Neural cell (in vitro differentiated cells): ENCODE measurements at regions not wholly inside any gene's neighbourhood (a gene's known extent, or its start where the extent isn't known, plus 50 kb on each side); places are given as distances from the start of the nearest gene placed in this dataset.

Experiments
- H2AFZ ChIP-seq: fragments of 200-600, 300-800 bp; sonication (generic), shearing (Covaris generic); 2 replicates; pipeline ENCODE4 v1.6.0; 2014; ENCODE audit warnings: low read depth, mild to moderate bottlenecking, antibody characterized with exemption, low read length, moderate library complexity
- H3F3A ChIP-seq: fragments of 200-600 bp; shearing (Covaris generic); 2 replicates; pipeline ENCODE4 v1.6.1; 2016; ENCODE audit warnings: mild to moderate bottlenecking, moderate library complexity, mixed read lengths, antibody characterized with exemption, low read length; ENCODE audit not compliant: insufficient read depth, poor library complexity, severe bottlenecking
- H3K27ac ChIP-seq: fragments of 200-600, 300-800 bp; sonication (generic), shearing (Covaris generic); 2 replicates; pipeline ENCODE4 v1.5.1; 2014; ENCODE audit warnings: mild to moderate bottlenecking, low read length, moderate library complexity
- H3K27me3 ChIP-seq: fragments of 300-800, 200-600 bp; sonication (generic), shearing (Covaris generic); 2 replicates; pipeline ENCODE4 v1.6.0; 2014; ENCODE audit warnings: mild to moderate bottlenecking, low read depth, low read length, moderate library complexity; ENCODE audit not compliant: insufficient read depth
- H3K36me3 ChIP-seq: fragments of 300-800, 200-600 bp; sonication (generic), shearing (Covaris generic); 2 replicates; pipeline ENCODE4 v1.5.1; 2014; ENCODE audit warnings: mild to moderate bottlenecking, antibody characterized with exemption, low read length, moderate library complexity; ENCODE audit not compliant: insufficient read depth
- H3K4me2 ChIP-seq: fragments of 300-800, 200-600 bp; sonication (generic), shearing (Covaris generic); 2 replicates; pipeline ENCODE4 v1.6.0; 2014; ENCODE audit warnings: mild to moderate bottlenecking, low read length
- H3K4me3 ChIP-seq: fragments of 300-800, 200-600 bp; sonication (generic), shearing (Covaris generic); 2 replicates; pipeline ENCODE4 v1.5.1; 2014; ENCODE audit warnings: mild to moderate bottlenecking, low read length, moderate library complexity
- H3K79me2 ChIP-seq: fragments of 200-600 bp; shearing (Covaris generic); replicated peaks from 2 replicates; pipeline ENCODE4 v1.6.0; 2014; ENCODE audit warnings: mild to moderate bottlenecking, low read length, moderate library complexity; ENCODE audit not compliant: insufficient read depth
- H3K9ac ChIP-seq: fragments of 300-800, 200-600 bp; sonication (generic), shearing (Covaris generic); 2 replicates; pipeline ENCODE4 v1.6.1; 2016; ENCODE audit warnings: mild to moderate bottlenecking, low read length, mixed read lengths
- H3K9me2 ChIP-seq: fragments of 200-600 bp; shearing (Covaris generic); 2 replicates; pipeline ENCODE4 v1.6.1; 2016; ENCODE audit warnings: mild to moderate bottlenecking, low read length, mixed read lengths; ENCODE audit not compliant: insufficient read depth
- H3K9me3 ChIP-seq: fragments of 200-600, 300-800 bp; sonication (generic), shearing (Covaris generic); 2 replicates; pipeline ENCODE4 v1.6.1; 2016; ENCODE audit warnings: mild to moderate bottlenecking, mixed run types, low read length, moderate library complexity, mixed read lengths
- H4K20me1 ChIP-seq: fragments of 200-600 bp; shearing (Covaris generic); 2 replicates; pipeline ENCODE4 v1.6.1; 2016; ENCODE audit warnings: mild to moderate bottlenecking, mixed run types; ENCODE audit not compliant: insufficient read depth
- EP300 ChIP-seq: fragments of 450-650 bp; conservative IDR thresholded peaks from 2 replicates; pipeline ENCODE4 v1.6.1; 2014; ENCODE audit warnings: antibody characterized with exemption, mild to moderate bottlenecking, moderate library complexity; ENCODE audit not compliant: poor library complexity, severe bottlenecking
- EZH2 ChIP-seq: fragments of 200-600, 300-800 bp; shearing (Covaris generic), sonication (generic); IDR thresholded peaks from 2 replicates; pipeline ENCODE4 v1.6.1; 2014; ENCODE audit warnings: antibody characterized with exemption, low read length, borderline replicate concordance, mild to moderate bottlenecking; ENCODE audit not compliant: insufficient read depth, poor library complexity, severe bottlenecking
- MXI1 ChIP-seq: fragments of 450-650 bp; conservative IDR thresholded peaks from 2 replicates; pipeline ENCODE4 v1.6.1; 2014; ENCODE audit warnings: antibody characterized with exemption, mild to moderate bottlenecking; ENCODE audit not compliant: poor library complexity, severe bottlenecking
- POLR2AphosphoS5 ChIP-seq: IDR thresholded peaks from 2 replicates; pipeline ENCODE4 v1.6.1; 2012
- RAD21 ChIP-seq: fragments of 450-650 bp; conservative IDR thresholded peaks from 2 replicates; pipeline ENCODE4 v1.6.1; 2014; ENCODE audit warnings: antibody characterized with exemption, mild to moderate bottlenecking, moderate library complexity
- SMC3 ChIP-seq: fragments of 450-650 bp; conservative IDR thresholded peaks from 2 replicates; pipeline ENCODE4 v1.6.1; 2014; ENCODE audit warnings: antibody characterized with exemption, mild to moderate bottlenecking, moderate library complexity; ENCODE audit not compliant: poor library complexity
- TAF1 ChIP-seq: IDR thresholded peaks from 2 replicates; pipeline ENCODE4 v1.6.1; 2012; ENCODE audit warnings: low read depth
- TF ChIP-seq, protein P1 (sequence below): IDR thresholded peaks from 2 replicates; pipeline ENCODE4 v1.6.1; 2012; ENCODE audit warnings: borderline replicate concordance
- TF ChIP-seq, protein P2 (sequence below): fragments of 450-650 bp; IDR thresholded peaks from 2 replicates; pipeline ENCODE4 v1.5.1; 2014; ENCODE audit warnings: antibody characterized with exemption, mild to moderate bottlenecking, moderate library complexity; ENCODE audit not compliant: poor library complexity, severe bottlenecking

DNA sequence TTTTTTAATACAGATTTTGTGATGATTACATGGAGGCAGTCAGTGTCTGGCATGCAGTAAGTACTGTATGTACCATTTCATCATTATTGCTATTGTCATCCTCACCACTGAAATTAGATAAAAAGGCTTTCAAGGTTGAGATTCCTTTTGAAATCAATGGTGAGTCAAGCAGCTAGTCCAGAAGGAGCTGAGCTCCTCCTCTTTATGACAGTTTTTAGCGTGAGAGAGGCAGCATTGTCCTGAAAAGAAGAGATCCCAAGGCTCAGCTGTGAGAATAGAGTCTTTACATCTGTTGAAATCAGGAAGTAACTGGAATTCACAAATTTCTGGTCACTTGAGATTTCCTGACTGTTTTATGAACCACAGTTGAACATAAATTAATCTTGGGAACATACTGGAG is 161.9 kb downstream of the PAX1 start:
- Histone ChIP-seq H3K9me2 (no peaks in the 10 kb centered on the region), H3F3A (no peaks in the 10 kb centered on the region), H3K9ac (no peak overlapping the region), H3K79me2 (no peaks in the 10 kb centered on the region), H4K20me1 (no peaks in the 10 kb centered on the region), H3K27ac (no peak overlapping the region), H3K36me3 (no peaks in the 10 kb centered on the region), H3K4me3 (no peak overlapping the region), H3K27me3 (no peaks in the 10 kb centered on the region), H3K9me3 (no peaks in the 10 kb centered on the region), H3K4me2 (no peak overlapping the region), H2AFZ (no peak overlapping the region)
- no peak for TF ChIP-seq RAD21
- TF ChIP-seq, protein P1, sequence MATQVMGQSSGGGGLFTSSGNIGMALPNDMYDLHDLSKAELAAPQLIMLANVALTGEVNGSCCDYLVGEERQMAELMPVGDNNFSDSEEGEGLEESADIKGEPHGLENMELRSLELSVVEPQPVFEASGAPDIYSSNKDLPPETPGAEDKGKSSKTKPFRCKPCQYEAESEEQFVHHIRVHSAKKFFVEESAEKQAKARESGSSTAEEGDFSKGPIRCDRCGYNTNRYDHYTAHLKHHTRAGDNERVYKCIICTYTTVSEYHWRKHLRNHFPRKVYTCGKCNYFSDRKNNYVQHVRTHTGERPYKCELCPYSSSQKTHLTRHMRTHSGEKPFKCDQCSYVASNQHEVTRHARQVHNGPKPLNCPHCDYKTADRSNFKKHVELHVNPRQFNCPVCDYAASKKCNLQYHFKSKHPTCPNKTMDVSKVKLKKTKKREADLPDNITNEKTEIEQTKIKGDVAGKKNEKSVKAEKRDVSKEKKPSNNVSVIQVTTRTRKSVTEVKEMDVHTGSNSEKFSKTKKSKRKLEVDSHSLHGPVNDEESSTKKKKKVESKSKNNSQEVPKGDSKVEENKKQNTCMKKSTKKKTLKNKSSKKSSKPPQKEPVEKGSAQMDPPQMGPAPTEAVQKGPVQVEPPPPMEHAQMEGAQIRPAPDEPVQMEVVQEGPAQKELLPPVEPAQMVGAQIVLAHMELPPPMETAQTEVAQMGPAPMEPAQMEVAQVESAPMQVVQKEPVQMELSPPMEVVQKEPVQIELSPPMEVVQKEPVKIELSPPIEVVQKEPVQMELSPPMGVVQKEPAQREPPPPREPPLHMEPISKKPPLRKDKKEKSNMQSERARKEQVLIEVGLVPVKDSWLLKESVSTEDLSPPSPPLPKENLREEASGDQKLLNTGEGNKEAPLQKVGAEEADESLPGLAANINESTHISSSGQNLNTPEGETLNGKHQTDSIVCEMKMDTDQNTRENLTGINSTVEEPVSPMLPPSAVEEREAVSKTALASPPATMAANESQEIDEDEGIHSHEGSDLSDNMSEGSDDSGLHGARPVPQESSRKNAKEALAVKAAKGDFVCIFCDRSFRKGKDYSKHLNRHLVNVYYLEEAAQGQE, result no peak
- TF ChIP-seq, protein P2, sequence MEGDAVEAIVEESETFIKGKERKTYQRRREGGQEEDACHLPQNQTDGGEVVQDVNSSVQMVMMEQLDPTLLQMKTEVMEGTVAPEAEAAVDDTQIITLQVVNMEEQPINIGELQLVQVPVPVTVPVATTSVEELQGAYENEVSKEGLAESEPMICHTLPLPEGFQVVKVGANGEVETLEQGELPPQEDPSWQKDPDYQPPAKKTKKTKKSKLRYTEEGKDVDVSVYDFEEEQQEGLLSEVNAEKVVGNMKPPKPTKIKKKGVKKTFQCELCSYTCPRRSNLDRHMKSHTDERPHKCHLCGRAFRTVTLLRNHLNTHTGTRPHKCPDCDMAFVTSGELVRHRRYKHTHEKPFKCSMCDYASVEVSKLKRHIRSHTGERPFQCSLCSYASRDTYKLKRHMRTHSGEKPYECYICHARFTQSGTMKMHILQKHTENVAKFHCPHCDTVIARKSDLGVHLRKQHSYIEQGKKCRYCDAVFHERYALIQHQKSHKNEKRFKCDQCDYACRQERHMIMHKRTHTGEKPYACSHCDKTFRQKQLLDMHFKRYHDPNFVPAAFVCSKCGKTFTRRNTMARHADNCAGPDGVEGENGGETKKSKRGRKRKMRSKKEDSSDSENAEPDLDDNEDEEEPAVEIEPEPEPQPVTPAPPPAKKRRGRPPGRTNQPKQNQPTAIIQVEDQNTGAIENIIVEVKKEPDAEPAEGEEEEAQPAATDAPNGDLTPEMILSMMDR, result no peak
- TF ChIP-seq MXI1, result no peak
- TF ChIP-seq POLR2AphosphoS5, result no peak
- no peak for TF ChIP-seq EZH2
- no peak for TF ChIP-seq SMC3
- no peak for TF ChIP-seq TAF1
- no peak for TF ChIP-seq EP300

DNA sequence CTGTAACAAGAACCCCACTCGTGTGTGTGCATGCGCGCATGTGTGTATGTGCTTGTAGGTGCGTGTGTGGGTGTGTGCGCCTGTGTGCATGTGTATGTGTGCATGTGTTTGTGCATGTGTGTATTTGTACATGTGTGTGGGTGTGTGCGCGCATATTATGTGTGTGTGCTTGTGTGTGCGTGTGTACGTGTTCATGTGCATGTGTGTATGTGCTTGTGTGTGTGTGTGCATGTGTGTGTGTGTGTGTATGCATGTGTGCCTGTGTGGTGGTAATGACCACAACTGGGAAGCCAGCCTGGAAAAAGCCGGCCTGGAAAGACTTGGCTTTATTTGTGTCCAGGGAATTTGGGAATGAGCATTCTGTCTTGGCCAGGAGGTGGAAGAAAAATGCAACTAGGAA is 157.5 kb downstream of the PAX1 start:
- no peak overlapping the region for H2AFZ ChIP-seq

More for the DNA sequence above, 157.5 kb downstream of the PAX1 start:
- H3K4me2 ChIP-seq, result no peak overlapping the region
- no peaks in the 10 kb centered on the region for H3K79me2 ChIP-seq
- no peak overlapping the region for H3K4me3 ChIP-seq
- H3F3A ChIP-seq, result no peaks in the 10 kb centered on the region
- no peaks in the 10 kb centered on the region for H3K27me3 ChIP-seq
- H3K9me3 ChIP-seq, result no peaks in the 10 kb centered on the region
- TF ChIP-seq SMC3, result no peak
- TF ChIP-seq, protein P2, result no peak
- TF ChIP-seq, protein P1, result no peak
- no peak for TF ChIP-seq MXI1
- TF ChIP-seq RAD21, result no peak
- no peak for TF ChIP-seq POLR2AphosphoS5
- TF ChIP-seq EZH2, result no peak
- no peak for TF ChIP-seq EP300
- no peak for TF ChIP-seq TAF1
- H3K27ac ChIP-seq, result no peak overlapping the region
- H3K9ac ChIP-seq, result no peak overlapping the region
- H3K36me3 ChIP-seq, result no peaks in the 10 kb centered on the region
- no peaks in the 10 kb centered on the region for H3K9me2 ChIP-seq
- H4K20me1 ChIP-seq, result no peaks in the 10 kb centered on the region
